ENCODE measurements at regions not wholly inside any gene's neighbourhood (a gene's known extent, or its start where the extent isn't known, plus 50 kb on each side); places are given as distances from the start of the nearest gene placed in this dataset.

DNA sequence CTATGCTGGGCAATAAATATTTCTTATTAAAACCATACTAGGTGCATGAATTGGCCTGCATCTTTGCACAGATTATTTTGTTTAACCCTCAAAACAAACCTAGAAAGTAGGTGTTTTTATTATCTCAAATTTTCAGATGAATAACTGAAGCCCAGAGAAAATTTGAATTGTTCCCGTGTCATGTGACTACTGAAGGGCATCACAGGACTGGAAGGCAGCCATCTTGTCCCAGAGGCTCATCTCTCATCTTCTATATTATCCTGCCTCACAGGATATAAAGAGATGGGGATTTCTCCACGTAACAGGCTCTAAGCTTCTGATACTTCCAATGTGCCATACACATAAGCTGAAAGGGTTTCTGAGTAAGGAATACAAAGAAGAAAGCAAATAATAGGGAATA lies 84.0 kb upstream of the ODAD2 start:
- H3K4me3 ChIP-seq (ENCODE audit: low read depth, low read length) = no peak overlapping the region
- TF ChIP-seq, protein P1, sequence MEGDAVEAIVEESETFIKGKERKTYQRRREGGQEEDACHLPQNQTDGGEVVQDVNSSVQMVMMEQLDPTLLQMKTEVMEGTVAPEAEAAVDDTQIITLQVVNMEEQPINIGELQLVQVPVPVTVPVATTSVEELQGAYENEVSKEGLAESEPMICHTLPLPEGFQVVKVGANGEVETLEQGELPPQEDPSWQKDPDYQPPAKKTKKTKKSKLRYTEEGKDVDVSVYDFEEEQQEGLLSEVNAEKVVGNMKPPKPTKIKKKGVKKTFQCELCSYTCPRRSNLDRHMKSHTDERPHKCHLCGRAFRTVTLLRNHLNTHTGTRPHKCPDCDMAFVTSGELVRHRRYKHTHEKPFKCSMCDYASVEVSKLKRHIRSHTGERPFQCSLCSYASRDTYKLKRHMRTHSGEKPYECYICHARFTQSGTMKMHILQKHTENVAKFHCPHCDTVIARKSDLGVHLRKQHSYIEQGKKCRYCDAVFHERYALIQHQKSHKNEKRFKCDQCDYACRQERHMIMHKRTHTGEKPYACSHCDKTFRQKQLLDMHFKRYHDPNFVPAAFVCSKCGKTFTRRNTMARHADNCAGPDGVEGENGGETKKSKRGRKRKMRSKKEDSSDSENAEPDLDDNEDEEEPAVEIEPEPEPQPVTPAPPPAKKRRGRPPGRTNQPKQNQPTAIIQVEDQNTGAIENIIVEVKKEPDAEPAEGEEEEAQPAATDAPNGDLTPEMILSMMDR (conservative IDR thresholded peaks at IDR 0.05; ENCODE audit: low read depth, low read length) = no peak
- DNase-seq (ENCODE audit: low read depth) = no peak

DNA sequence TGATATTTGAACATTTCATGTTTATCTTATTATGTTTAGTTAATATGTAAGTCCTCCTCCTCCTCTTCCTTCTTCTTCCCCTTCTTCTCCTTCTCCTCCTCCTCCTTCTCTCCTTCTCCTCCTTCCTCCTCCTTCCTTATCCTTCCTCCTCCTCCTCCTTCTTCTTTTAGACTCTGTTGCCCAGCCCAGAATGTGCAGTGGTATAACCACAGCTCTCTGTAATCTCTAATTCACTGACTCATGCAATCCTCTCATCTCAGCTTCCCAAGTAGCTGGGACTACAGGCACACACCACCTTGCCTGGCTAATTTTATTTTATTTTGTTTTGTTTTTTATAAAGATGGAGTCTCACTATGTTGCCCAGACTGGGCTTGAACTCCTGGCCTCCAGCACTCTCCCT lies 83.4 kb upstream of the ODAD2 start:
- no peak for DNase-seq (ENCODE audit: low read depth)
- TF ChIP-seq, protein P1 (conservative IDR thresholded peaks at IDR 0.05; ENCODE audit: low read depth, low read length) = no peak
- no peak overlapping the region for H3K4me3 ChIP-seq (ENCODE audit: low read depth, low read length)

DNA sequence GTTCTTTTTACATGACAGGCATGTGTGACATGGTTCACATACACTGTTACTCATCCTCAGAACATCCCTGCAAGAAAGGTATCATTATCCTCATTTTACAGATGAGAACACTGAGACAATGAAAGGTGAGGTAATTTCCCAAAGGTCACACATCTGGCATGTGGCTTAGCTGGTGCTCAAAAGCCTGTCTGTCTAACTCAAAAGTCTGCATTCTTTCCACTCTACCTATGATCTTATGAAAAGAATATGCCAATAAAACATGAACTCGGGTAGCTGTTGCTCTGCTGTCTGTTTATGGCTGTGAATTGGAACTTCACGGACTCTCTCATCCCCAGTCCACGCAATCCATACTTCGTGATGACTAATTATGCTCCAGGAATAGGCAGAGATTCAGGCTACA lies 79.0 kb upstream of the ODAD2 start:
- TF ChIP-seq, protein P1 (conservative IDR thresholded peaks at IDR 0.05; ENCODE audit: low read depth, low read length) = no peak
- no peak for DNase-seq (ENCODE audit: low read depth)
- H3K4me3 ChIP-seq (ENCODE audit: low read depth, low read length) = no peak overlapping the region

DNA sequence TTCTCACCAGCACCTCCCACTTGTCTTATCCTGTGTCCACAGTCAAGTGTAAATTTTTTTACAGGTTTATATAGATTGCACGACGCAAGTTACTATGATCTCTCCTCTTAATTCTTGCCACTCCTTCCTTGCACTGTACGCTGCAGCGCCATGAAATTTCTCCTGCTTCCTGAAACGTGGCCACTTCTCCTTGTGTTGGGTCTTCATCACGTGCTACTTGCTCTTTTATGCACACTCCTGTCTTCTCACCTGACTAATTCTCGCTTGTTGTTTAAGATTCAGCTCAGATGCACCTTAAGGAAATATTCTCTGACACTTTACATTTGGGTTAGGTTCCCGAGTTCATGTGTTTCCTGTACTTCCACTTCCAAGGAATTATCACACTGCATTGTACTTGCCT lies 76.5 kb upstream of the ODAD2 start:
- H3K4me3 ChIP-seq (ENCODE audit: low read depth, low read length) = no peak overlapping the region
- DNase-seq (ENCODE audit: low read depth) = no peak
- TF ChIP-seq, protein P1 (conservative IDR thresholded peaks at IDR 0.05; ENCODE audit: low read depth, low read length) = no peak

DNA sequence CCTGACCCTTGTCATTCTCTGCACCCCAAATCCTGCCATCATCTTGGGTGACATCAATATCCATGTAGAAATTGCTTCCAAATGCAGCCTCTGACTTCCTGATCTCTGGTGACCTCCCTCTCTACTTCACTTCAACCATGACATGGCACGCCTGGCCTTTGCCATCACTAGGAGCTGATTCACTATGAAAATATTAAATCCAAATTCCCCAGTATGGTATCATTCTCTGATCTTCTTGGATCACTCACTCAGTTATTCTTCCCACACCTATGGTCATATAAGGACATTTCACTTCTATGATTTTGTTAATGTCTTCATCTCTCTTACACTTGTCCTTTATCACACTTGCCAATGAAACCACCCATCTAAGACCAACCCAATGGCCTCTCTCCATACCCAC lies 73.7 kb upstream of the ODAD2 start:
- TF ChIP-seq, protein P1 (conservative IDR thresholded peaks at IDR 0.05; ENCODE audit: low read depth, low read length) = no peak
- H3K4me3 ChIP-seq (ENCODE audit: low read depth, low read length) = no peak overlapping the region
- no peak for DNase-seq (ENCODE audit: low read depth)

DNA sequence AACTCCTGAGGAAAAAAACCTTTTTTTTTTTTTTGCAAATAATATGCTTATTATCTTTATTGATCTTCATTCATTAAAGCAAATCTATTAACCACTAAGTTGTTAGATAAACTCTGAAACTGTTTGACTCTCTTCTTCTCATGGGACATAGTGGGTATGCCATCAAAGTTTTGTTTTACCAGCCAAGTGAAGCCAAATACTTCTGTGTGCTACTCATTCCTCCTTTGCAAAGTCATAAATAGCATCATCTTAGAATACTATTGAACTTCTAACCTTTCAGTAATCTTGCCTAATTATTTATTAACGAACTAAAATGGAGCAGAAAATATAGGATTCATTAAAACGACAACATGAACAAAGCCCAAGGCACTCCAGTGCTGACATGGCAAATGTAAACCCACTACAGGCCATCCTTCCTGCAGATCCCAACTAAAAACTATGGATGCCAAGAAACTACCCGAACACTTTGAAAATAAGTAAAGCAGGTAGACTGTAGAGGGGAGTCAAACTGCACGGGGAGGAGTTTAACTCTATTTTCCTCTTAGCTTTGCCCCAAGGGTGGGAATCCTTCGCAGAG lies 61.2 kb upstream of the ODAD2 start:
- H3K4me3 ChIP-seq (ENCODE audit: low read depth, low read length) = no peak overlapping the region
- TF ChIP-seq, protein P1 (conservative IDR thresholded peaks at IDR 0.05; ENCODE audit: low read depth, low read length) = no peak
- DNase-seq (ENCODE audit: low read depth) = no peak

DNA sequence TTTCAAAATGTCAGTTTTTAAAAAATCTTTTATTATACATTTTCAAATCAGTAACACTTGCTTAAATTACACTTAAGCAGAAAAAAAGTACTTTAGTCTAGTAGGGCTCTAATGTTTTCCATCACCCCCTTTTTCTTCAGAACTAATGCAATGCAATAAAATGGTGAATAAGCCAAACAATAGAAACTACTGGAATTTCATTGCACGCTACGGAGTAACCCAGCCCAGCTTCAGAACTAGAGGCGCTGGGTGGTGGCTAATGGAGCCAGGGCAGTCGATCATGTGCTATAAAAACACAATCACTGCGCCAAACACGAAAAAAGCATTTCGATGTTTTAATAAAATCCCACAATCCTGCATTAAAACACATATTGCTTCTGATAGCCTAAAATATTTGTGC lies 59.9 kb upstream of the ODAD2 start:
- H3K4me3 ChIP-seq (ENCODE audit: low read depth, low read length) = no peak overlapping the region
- DNase-seq (ENCODE audit: low read depth) = no peak
- TF ChIP-seq, protein P1 (conservative IDR thresholded peaks at IDR 0.05; ENCODE audit: low read depth, low read length) = no peak

Data from choroid plexus epithelial cell (primary cell).